ENCODE measurements at regions not wholly inside any gene's neighbourhood (a gene's known extent, or its start where the extent isn't known, plus 50 kb on each side); places are given as distances from the start of the nearest gene placed in this dataset.

DNA sequence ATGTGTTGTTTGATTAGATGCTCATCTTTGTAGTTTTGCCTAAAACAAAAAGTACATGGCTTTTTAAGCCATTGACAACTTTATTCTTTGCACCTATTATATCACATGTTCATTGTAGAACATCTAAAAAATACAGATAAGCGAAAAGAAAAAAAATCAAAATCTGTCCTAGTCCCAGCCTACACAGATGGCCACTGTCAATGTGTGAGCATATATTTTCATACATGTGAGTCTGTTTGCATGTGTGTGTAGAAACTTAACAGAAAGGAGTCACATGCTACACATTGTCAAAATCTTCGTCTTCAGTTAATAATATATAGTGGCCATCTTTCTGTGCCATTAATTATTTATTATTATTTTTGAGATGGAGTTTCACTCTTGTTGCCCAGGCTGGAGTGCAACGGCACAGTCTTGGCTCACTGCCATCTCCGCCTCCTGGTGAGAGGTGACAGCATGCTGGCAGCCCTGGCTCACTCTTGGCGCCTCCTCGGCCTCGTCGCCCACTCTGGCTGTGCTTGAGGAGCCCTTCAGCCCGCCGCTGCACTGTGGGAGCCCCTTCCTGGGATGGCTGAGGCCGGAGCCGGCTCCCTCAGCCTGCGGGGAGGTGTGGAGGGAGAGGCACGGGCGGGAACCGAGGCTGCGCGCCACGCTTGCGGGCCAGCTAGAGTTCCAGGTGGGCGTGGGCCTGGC is 68.5 kb upstream of the AMZ2 start:
- TF ChIP-seq, protein P1, sequence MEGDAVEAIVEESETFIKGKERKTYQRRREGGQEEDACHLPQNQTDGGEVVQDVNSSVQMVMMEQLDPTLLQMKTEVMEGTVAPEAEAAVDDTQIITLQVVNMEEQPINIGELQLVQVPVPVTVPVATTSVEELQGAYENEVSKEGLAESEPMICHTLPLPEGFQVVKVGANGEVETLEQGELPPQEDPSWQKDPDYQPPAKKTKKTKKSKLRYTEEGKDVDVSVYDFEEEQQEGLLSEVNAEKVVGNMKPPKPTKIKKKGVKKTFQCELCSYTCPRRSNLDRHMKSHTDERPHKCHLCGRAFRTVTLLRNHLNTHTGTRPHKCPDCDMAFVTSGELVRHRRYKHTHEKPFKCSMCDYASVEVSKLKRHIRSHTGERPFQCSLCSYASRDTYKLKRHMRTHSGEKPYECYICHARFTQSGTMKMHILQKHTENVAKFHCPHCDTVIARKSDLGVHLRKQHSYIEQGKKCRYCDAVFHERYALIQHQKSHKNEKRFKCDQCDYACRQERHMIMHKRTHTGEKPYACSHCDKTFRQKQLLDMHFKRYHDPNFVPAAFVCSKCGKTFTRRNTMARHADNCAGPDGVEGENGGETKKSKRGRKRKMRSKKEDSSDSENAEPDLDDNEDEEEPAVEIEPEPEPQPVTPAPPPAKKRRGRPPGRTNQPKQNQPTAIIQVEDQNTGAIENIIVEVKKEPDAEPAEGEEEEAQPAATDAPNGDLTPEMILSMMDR (conservative IDR thresholded peaks at IDR 0.05; ENCODE audit: low read depth, low read length), result no peak
- DNase-seq (ENCODE audit: low read depth), result no peak

DNA sequence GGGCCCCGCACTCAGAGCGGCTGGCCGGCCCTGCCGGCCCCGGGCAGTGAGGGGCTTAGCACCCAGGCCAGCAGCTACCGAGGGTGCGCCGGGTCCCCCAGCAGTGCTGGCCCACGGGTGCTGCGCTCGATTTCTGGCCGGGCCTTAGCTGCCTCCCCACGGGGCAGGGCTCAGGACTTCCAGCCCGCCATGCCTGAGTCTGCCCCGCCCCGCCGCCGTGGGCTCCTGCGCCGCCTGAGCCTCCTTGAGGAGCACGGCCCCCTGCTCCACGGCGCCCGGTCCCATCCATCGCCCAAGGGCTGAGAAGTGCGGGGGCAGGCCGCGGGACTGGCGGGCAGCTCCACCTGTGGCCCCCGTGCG is 67.9 kb upstream of the AMZ2 start:
- TF ChIP-seq, protein P1 (conservative IDR thresholded peaks at IDR 0.05; ENCODE audit: low read depth, low read length), result no peak
- DNase-seq (ENCODE audit: low read depth), result no peak
- H3K4me3 ChIP-seq (ENCODE audit: low read length), result no peak overlapping the region

More for the DNA sequence above, 68.5 kb upstream of the AMZ2 start:
- no peak overlapping the region for H3K4me3 ChIP-seq (ENCODE audit: low read length)

DNA sequence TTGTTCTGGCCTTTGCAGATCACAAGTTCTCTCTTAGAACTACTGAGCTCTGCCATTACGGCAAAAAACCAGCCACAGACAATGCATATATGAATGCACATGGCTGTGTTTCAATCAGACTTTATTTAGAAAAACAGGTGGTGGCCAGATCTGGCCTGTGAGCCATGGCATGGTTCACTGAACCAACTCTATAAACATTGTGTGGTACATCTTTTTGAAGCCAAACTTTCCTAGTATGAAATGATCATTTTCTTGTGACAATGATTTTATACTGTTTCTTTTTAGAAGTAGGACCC is 65.9 kb upstream of the AMZ2 start:
- DNase-seq (ENCODE audit: low read depth), result no peak
- no peak overlapping the region for H3K4me3 ChIP-seq (ENCODE audit: low read length)
- TF ChIP-seq, protein P1 (conservative IDR thresholded peaks at IDR 0.05; ENCODE audit: low read depth, low read length), result no peak

DNA sequence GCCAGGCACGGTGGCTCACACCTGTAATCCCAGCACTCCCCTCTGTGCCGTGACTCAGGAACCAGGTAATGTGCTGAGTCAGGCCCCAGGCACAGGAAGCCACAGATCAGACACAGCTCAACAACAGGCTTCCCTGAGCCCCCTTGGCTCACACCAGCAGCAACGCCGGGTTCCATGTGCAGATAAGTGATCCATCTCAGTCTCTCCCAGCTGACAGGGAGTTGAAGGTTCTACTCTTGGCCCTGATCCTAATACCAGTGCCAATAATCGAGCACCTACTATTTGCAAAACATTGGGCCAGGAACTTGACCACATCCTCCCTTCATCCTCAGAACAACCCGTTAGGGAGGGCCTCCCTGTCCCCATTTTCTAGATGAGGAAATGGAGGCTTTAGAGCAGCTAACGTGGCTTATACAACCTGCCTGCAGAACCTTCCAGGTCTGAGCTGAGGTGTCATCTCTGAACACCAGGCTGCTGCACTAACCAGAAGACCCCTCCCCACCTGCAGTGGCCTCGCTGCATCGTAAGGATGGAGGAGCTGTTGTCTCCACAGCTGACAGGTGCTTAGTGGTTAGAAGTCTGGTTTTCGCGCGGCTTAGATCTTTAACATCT is 64.8 kb upstream of the AMZ2 start:
- TF ChIP-seq, protein P1 (conservative IDR thresholded peaks at IDR 0.05; ENCODE audit: low read depth, low read length), result no peak
- no peak overlapping the region for H3K4me3 ChIP-seq (ENCODE audit: low read length)
- DNase-seq (ENCODE audit: low read depth), result no peak

DNA sequence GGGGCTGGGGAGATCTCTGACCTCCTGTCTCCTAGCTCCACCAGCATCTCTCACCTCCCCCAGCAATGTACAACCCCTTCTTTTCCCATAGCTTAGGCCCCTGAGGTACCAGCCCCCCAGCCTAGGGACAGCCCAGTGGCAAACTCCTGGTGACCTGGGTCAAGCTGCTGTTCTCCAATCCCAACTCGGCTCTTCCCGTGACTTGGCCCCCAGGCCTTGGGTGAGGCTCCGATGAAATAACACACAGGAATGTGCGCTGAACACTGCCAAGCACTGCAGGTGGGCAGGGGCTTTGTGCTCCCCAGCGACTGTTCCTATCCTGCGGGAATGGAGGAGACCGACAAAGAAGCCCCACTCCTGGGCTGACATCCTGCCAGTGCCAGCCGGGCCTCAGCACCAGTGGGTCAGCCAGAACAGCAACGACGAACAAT is 63.7 kb upstream of the AMZ2 start:
- TF ChIP-seq, protein P1 (conservative IDR thresholded peaks at IDR 0.05; ENCODE audit: low read depth, low read length), result no peak
- no peak overlapping the region for H3K4me3 ChIP-seq (ENCODE audit: low read length)
- DNase-seq (ENCODE audit: low read depth), result peak; percentile 67

DNA sequence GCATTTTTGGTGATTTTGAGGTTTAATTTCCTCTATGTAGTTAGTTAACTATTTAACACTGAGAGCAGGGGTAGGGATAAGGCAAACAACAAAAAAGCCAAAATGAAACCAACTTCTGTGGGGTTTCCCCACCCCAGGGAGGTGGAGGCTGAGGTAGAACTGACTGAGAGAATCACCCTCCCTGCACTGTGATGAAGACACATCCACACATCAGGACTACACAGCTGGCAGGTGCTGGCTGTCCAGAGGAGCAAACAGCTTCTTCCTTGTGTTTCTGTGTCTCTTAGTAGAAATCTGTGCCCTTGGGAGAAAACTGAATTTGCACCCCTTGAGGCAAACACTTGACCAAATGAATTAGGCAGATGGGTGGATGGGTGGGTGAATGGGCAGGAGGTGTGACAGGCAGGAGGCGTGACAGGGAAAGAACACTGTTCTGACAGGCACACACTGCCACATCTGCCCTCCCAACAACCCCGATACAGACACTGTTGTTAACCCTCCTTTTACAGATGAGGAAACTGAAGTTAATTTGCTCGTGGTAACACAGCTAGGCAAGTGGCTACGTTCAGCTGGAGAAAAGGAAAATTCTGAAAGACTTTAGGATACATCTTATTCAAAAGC is 62.9 kb upstream of the AMZ2 start:
- H3K4me3 ChIP-seq (ENCODE audit: low read length), result no peak overlapping the region
- DNase-seq (ENCODE audit: low read depth), result no peak

More for the DNA sequence above, 62.9 kb upstream of the AMZ2 start:
- TF ChIP-seq, protein P1 (conservative IDR thresholded peaks at IDR 0.05; ENCODE audit: low read depth, low read length), result no peak
